ENCODE measurements at regions not wholly inside any gene's neighbourhood (a gene's known extent, or its start where the extent isn't known, plus 50 kb on each side); places are given as distances from the start of the nearest gene placed in this dataset.

DNA sequence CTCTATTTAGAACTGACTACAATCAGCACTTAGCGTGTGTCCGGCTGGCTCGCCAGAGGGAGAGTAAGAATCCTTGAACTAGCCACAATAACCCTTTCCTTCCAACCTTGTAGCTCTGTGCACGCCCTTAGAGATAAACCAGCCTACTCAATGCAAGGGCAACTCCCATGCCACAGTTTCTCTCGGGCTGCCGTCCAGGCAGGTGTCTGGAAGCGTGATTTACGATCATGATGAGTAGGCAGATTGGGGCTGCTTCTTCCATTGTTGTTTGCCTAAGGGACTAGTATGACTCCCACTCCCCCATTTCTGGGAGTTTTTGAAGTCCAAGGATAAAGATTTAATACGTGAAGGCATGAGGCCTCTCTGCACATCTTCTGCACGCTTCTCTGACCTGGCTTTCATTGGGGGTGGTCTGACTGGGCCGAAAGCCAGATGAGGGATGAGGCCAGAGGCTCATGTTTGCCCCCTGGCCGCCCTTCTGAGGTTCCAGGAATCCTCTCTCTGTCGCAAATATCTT, 134.0 kb upstream of the MYO10 start:
- H4K20me1 ChIP-seq (ENCODE audit: insufficient read depth): no peaks in the 10 kb centered on the region
- no peak overlapping the region for H2AFZ ChIP-seq (ENCODE audit: low read depth)
- no peak overlapping the region for H3K4me2 ChIP-seq
- H3K9ac ChIP-seq: no peak overlapping the region
- H3K79me2 ChIP-seq (ENCODE audit: insufficient read depth): no peaks in the 10 kb centered on the region
- H3K9me2 ChIP-seq: no peaks in the 10 kb centered on the region
- H3K27me3 ChIP-seq (ENCODE audit: insufficient read depth): no peaks in the 10 kb centered on the region
- 76% methylated on average over 13 of the region's 13 CpGs for WGBS (ENCODE audit: low lambda C conversion rate)
- peaks cover 0 to 5% of the 10 kb centered on the region in 2 experiments; a peak in 1 of 4 replicates for H3K4me1 ChIP-seq (ENCODE audit: control insufficient read depth in 1 of 2, insufficient read depth in 2 of 2, low read depth in 1 of 2, low read length in 1 of 2)
- ChIA-PET POLR2A (no interaction called here), CTCF (interaction anchor here (1.1 to 2.6 kb wide), 2 partner anchors 28 to 63 kb away, joined by 3 to 7 read pairs; no protein-coding TSS in a partner anchor)
- no peak overlapping the region for H3K27ac ChIP-seq (ENCODE audit: low read depth in 2 of 2, low read length in 1 of 2)
- no peaks in the 10 kb centered on the region for H3F3A ChIP-seq (replicated peaks; ENCODE audit: insufficient read depth)
- H3K9me3 ChIP-seq: no peaks in the 10 kb centered on the region
- H3K36me3 ChIP-seq (replicated peaks in 1 of 2; ENCODE audit: control insufficient read depth in 1 of 2, insufficient read depth in 2 of 2, low read length in 1 of 2): no peaks in the 10 kb centered on the region
- DNase-seq: no peak
- H3K4me3 ChIP-seq (ENCODE audit: low read depth in 2 of 2, low read length in 1 of 2): no peak overlapping the region
- no peak for TF ChIP-seq TEAD4 (IDR thresholded peaks at IDR 0.05; ENCODE audit: borderline replicate concordance, insufficient read depth)
- TF ChIP-seq, protein P1, sequence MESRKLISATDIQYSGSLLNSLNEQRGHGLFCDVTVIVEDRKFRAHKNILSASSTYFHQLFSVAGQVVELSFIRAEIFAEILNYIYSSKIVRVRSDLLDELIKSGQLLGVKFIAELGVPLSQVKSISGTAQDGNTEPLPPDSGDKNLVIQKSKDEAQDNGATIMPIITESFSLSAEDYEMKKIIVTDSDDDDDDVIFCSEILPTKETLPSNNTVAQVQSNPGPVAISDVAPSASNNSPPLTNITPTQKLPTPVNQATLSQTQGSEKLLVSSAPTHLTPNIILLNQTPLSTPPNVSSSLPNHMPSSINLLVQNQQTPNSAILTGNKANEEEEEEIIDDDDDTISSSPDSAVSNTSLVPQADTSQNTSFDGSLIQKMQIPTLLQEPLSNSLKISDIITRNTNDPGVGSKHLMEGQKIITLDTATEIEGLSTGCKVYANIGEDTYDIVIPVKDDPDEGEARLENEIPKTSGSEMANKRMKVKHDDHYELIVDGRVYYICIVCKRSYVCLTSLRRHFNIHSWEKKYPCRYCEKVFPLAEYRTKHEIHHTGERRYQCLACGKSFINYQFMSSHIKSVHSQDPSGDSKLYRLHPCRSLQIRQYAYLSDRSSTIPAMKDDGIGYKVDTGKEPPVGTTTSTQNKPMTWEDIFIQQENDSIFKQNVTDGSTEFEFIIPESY (IDR thresholded peaks at IDR 0.05; ENCODE audit: borderline replicate concordance, low read depth): no peak
- TF ChIP-seq, protein P2, sequence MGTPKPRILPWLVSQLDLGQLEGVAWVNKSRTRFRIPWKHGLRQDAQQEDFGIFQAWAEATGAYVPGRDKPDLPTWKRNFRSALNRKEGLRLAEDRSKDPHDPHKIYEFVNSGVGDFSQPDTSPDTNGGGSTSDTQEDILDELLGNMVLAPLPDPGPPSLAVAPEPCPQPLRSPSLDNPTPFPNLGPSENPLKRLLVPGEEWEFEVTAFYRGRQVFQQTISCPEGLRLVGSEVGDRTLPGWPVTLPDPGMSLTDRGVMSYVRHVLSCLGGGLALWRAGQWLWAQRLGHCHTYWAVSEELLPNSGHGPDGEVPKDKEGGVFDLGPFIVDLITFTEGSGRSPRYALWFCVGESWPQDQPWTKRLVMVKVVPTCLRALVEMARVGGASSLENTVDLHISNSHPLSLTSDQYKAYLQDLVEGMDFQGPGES (IDR thresholded peaks at IDR 0.05; ENCODE audit: low read depth, low read length): no peak
- no peak for TF ChIP-seq ELF1 (IDR thresholded peaks at IDR 0.05)
- no peak for TF ChIP-seq EP300 (IDR thresholded peaks at IDR 0.05; ENCODE audit: borderline replicate concordance in 1 of 2, low read depth in 1 of 2, low read length in 1 of 2)
- TF ChIP-seq MEF2A (IDR thresholded peaks at IDR 0.05; ENCODE audit: borderline replicate concordance, low read depth): no peak

DNA sequence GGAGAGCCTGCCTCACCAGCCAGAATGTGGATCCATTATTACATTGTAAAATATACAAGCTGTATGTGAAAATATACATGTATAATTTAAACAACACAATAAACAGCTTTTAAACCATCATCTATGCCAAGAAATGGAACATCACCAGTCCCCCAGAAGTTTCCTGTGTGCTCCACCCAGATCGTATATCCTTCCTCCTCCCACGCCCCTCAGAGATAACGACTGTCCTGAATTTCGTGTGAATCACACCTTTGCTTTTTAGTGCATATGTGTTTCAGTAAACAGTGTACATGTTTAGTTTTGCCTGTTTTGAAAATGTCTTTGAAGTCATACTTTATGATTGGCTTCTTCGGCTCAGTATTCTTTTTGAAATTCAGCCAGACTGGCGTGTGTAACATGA, 134.6 kb upstream of the MYO10 start:
- POLR2A ChIA-PET: no interaction called here

More for the DNA sequence above, 134.6 kb upstream of the MYO10 start:
- Histone ChIP-seq H3K36me3 (replicated peaks in 1 of 2; ENCODE audit: control insufficient read depth in 1 of 2, insufficient read depth in 2 of 2, low read length in 1 of 2) (no peaks in the 10 kb centered on the region), H3K27me3 (ENCODE audit: insufficient read depth) (no peaks in the 10 kb centered on the region), H2AFZ (ENCODE audit: low read depth) (no peak overlapping the region), H3K9ac (no peak overlapping the region), H3K4me1 (ENCODE audit: control insufficient read depth in 1 of 2, insufficient read depth in 2 of 2, low read depth in 1 of 2, low read length in 1 of 2) (peaks cover 4 to 5% of the 10 kb centered on the region in 2 experiments; a peak in 1 of 4 replicates), H4K20me1 (ENCODE audit: insufficient read depth) (no peaks in the 10 kb centered on the region), H3K27ac (ENCODE audit: low read depth in 2 of 2, low read length in 1 of 2) (no peak overlapping the region), H3K9me3 (no peaks in the 10 kb centered on the region), H3K9me2 (no peaks in the 10 kb centered on the region), H3F3A (replicated peaks; ENCODE audit: insufficient read depth) (no peaks in the 10 kb centered on the region), H3K4me2 (no peak overlapping the region), H3K79me2 (ENCODE audit: insufficient read depth) (no peaks in the 10 kb centered on the region), H3K4me3 (ENCODE audit: low read depth in 2 of 2, low read length in 1 of 2) (no peak overlapping the region)
- no peak for DNase-seq
- CTCF ChIA-PET: interaction anchor here (2.6 kb wide), 1 partner anchor 62 kb away, joined by 7 read pairs; no protein-coding TSS in a partner anchor
- no peak for TF ChIP-seq NFIC (IDR thresholded peaks at IDR 0.05; ENCODE audit: borderline replicate concordance)
- TF ChIP-seq, protein P3, sequence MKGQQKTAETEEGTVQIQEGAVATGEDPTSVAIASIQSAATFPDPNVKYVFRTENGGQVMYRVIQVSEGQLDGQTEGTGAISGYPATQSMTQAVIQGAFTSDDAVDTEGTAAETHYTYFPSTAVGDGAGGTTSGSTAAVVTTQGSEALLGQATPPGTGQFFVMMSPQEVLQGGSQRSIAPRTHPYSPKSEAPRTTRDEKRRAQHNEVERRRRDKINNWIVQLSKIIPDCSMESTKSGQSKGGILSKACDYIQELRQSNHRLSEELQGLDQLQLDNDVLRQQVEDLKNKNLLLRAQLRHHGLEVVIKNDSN (IDR thresholded peaks at IDR 0.05; ENCODE audit: borderline replicate concordance, low read depth): no peak
- no peak for TF ChIP-seq RCOR1 (IDR thresholded peaks at IDR 0.05; ENCODE audit: low read length)
- TF ChIP-seq, protein P4, sequence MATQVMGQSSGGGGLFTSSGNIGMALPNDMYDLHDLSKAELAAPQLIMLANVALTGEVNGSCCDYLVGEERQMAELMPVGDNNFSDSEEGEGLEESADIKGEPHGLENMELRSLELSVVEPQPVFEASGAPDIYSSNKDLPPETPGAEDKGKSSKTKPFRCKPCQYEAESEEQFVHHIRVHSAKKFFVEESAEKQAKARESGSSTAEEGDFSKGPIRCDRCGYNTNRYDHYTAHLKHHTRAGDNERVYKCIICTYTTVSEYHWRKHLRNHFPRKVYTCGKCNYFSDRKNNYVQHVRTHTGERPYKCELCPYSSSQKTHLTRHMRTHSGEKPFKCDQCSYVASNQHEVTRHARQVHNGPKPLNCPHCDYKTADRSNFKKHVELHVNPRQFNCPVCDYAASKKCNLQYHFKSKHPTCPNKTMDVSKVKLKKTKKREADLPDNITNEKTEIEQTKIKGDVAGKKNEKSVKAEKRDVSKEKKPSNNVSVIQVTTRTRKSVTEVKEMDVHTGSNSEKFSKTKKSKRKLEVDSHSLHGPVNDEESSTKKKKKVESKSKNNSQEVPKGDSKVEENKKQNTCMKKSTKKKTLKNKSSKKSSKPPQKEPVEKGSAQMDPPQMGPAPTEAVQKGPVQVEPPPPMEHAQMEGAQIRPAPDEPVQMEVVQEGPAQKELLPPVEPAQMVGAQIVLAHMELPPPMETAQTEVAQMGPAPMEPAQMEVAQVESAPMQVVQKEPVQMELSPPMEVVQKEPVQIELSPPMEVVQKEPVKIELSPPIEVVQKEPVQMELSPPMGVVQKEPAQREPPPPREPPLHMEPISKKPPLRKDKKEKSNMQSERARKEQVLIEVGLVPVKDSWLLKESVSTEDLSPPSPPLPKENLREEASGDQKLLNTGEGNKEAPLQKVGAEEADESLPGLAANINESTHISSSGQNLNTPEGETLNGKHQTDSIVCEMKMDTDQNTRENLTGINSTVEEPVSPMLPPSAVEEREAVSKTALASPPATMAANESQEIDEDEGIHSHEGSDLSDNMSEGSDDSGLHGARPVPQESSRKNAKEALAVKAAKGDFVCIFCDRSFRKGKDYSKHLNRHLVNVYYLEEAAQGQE (IDR thresholded peaks at IDR 0.05; ENCODE audit: low read depth, low read length): no peak
- no peak for TF ChIP-seq EP300 (IDR thresholded peaks at IDR 0.05; ENCODE audit: borderline replicate concordance in 1 of 2, low read depth in 1 of 2, low read length in 1 of 2)
- TF ChIP-seq ELF1 (IDR thresholded peaks at IDR 0.05): no peak
- no peak for TF ChIP-seq GABPA (IDR thresholded peaks at IDR 0.05; ENCODE audit: low read depth)
- no peak for TF ChIP-seq POLR2AphosphoS5 (IDR thresholded peaks at IDR 0.05; ENCODE audit: low read depth, low read length)
- no peak for TF ChIP-seq RFX5 (IDR thresholded peaks at IDR 0.05; ENCODE audit: low read length)
- TF ChIP-seq CHD2 (IDR thresholded peaks at IDR 0.05; ENCODE audit: low read length, partially characterized antibody): no peak
- 89% methylated on average over 6 of the region's 6 CpGs for WGBS (ENCODE audit: low lambda C conversion rate)

Data from SK-N-SH (cell line).